ENCODE measurements at regions not wholly inside any gene's neighbourhood (a gene's known extent, or its start where the extent isn't known, plus 50 kb on each side); places are given as distances from the start of the nearest gene placed in this dataset.

- TF ChIP-seq ZBTB14 (CRISPR knock-in tag; IDR thresholded peaks at IDR 0.05): no peak
- TF ChIP-seq, protein P1, sequence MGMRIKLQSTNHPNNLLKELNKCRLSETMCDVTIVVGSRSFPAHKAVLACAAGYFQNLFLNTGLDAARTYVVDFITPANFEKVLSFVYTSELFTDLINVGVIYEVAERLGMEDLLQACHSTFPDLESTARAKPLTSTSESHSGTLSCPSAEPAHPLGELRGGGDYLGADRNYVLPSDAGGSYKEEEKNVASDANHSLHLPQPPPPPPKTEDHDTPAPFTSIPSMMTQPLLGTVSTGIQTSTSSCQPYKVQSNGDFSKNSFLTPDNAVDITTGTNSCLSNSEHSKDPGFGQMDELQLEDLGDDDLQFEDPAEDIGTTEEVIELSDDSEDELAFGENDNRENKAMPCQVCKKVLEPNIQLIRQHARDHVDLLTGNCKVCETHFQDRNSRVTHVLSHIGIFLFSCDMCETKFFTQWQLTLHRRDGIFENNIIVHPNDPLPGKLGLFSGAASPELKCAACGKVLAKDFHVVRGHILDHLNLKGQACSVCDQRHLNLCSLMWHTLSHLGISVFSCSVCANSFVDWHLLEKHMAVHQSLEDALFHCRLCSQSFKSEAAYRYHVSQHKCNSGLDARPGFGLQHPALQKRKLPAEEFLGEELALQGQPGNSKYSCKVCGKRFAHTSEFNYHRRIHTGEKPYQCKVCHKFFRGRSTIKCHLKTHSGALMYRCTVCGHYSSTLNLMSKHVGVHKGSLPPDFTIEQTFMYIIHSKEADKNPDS (CRISPR knock-in tag; IDR thresholded peaks at IDR 0.05): no peak
These were observed 173.0 kb upstream of the ADCY1 start for GRCh38 chr7:45401155-45401554.
